HG03025 (cell line): ENCODE measurements at regions not wholly inside any gene's neighbourhood (a gene's known extent, or its start where the extent isn't known, plus 50 kb on each side); places are given as distances from the start of the nearest gene placed in this dataset.
"Not testable (repeated sequence)": the region's sequence is repeated elsewhere in the genome, so short reads cannot be mapped to it uniquely, and the experiment has no call there.

ENCODE experiments used
- ATAC-seq: cut with Tn5 transposase; IDR thresholded peaks from one replicate; pipeline ENCODE4 v1.9.1; 2021; ENCODE audit warnings: mild to moderate bottlenecking, moderate library complexity; ENCODE audit not compliant: unreplicated experiment, low FRiP score

DNA sequence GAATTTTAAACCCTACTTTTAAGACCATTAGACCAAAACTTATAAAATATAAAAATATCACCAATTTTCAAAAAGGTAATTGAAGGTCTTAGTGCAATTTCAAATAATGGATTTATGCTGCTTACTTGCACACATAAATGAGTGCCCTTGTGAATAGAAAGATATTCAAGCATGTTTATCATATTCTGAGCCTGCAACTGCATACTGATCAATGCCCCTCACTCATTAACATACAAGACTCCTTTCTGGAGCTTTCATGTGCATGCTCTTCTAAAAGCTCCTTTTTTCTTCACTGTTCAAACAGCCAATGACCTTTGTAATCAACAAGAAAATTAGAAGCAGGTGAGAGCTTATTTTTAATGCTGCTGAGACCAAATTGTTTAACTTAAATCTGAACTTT lies 1139.3 kb downstream of the HACE1 start:
- no peak for ATAC-seq

DNA sequence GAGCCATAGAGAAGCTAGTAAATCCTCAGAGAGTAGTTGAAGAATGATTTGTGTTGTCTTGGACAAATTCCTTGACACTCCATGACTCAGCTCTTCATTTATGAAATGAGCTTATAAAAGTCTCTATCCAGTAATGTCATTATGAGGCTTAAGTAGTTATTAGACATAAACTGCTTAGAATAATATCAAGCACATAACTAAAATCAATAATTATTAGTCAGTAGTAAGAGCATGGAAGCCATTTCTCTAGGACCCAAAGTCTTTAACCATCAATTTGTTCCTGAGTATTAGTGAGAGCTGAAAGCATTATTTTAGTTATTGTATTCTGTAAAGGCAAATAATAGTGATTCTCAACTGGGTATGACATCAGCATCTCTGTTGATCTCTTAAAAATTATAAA lies 1140.2 kb downstream of the HACE1 start:
- no peak for ATAC-seq

GRCh38 chr6:103715269-103715668 lies 1144.5 kb downstream of the HACE1 start:
- no peak for ATAC-seq

- not testable (repeated sequence) for ATAC-seq
Measured at GRCh38 chr6:103709236-103709635, 1150.5 kb downstream of the HACE1 start.

DNA sequence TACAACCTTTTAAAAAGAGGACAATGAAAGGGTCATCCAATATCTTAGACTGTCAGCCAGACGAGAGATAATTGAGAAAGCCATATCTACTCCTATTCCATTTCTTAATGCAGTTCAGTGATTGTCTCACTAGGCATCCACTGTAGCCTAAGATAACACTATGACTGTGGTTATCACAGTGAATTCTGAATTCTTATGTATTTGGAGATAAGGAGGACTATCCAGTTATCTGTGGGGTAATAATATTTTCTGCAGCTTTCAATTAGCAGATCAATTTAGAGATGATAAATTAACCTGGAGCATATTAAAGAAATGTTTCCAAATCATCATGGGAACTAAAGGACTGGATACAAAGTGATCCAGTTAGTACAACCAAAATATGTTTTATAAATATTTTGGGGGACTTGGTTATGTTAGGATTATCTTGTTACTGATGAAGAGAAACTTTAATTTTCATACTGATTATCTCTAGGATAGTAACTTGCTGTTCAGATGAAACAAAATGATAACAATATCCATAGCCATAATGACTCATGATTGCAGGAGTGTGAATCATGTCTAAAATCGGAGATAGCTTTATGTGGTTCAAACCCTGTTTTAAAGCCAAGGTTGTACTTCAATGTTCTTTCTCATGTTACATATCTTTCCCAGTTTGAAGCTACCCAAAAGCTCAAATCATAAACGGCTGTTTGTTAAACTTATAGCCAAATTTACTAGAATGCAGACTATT lies 1152.0 kb downstream of the HACE1 start:
- no peak for ATAC-seq

DNA sequence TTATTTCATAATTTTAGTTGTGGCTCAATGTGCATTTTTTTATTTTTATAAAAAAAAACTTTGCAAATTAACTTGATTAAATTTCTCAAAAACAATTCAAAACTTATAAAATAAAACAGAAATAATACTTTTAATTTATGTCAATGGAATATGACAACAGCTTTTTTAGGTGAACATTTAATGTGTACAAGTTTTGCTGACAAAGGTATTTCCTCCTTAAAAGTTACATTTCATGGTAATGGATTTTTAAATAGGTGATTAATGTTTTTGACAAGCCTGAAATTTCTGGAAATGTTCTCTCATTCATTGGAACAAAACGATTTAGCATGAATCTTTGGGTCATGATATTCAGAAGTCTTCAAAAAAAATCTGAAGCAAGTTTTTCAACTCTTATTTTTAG lies 1160.0 kb downstream of the HACE1 start:
- ATAC-seq, result no peak

- ATAC-seq, result no peak
Measured at GRCh38 chr6:103687430-103687829, 1172.3 kb downstream of the HACE1 start.

- no peak for ATAC-seq
Measured at GRCh38 chr6:103680116-103680515, 1179.6 kb downstream of the HACE1 start.

GRCh38 chr6:103677290-103677689 lies 1182.4 kb downstream of the HACE1 start:
- no peak for ATAC-seq

DNA sequence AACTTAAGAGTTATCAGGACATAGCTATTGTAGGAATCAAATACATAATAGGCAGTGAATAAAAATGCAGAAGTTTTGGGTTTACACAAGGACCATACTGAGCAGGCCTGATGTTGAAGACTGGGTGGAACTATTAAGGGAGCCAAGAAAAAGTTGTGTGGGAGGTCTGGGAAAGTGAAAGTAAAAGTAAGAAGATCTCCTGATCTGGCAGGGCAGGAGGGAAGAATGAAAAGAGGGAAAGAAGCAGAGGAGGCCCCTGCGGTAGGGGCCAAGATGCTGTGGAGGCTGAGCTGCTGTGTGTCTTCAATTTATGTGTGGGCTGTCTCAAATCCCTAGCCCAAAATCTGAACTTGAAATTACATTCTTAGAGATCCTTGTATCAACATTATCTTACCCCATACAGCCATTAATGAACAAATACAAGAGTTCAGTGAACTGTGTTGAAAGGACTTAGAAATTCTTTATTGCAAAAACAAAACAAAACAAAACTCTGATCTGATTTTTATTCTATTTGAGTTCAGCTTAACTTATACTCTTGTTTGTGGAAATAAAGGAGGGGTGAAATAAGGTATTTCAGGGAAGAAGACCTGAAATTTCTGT lies 1183.8 kb downstream of the HACE1 start:
- no peak for ATAC-seq

GRCh38 chr6:103674790-103675189 lies 1184.9 kb downstream of the HACE1 start:
- ATAC-seq, result no peak

GRCh38 chr6:103672169-103672568 lies 1187.5 kb downstream of the HACE1 start:
- ATAC-seq, result no peak

GRCh38 chr6:103629613-103630012 lies 1230.1 kb downstream of the HACE1 start:
- ATAC-seq, result no peak

GRCh38 chr6:103617642-103618041 lies 1242.1 kb downstream of the HACE1 start:
- ATAC-seq, result no peak

GRCh38 chr6:103587722-103588121 lies 1272.0 kb downstream of the HACE1 start:
- ATAC-seq, result no peak

GRCh38 chr6:103578115-103578514 lies 1281.6 kb downstream of the HACE1 start:
- ATAC-seq, result no peak

- no peak for ATAC-seq
Measured at GRCh38 chr6:103570431-103570830, 1289.3 kb downstream of the HACE1 start.

GRCh38 chr6:103554911-103555310 lies 1304.8 kb downstream of the HACE1 start:
- ATAC-seq, result no peak

GRCh38 chr6:103538381-103538780 lies 1321.3 kb downstream of the HACE1 start:
- no peak for ATAC-seq

DNA sequence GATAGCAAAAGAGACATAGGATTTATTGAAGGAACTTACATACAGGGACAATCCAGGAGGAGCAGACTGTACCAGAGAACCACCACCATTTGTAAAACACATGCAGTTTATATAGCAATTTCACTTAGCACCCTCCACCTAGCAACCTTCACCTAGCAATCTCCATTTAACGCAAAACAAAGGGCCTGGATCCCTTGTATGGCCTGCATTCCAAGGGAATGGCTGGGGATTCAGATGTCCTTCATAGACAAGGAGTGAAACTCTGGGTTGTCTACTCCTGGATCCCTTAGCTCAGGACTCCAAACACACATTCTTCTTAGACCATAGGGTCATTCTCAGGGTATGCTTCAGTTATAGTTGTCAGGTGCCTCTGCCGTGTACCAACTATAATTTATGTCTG lies 1324.9 kb downstream of the HACE1 start:
- no peak for ATAC-seq

DNA sequence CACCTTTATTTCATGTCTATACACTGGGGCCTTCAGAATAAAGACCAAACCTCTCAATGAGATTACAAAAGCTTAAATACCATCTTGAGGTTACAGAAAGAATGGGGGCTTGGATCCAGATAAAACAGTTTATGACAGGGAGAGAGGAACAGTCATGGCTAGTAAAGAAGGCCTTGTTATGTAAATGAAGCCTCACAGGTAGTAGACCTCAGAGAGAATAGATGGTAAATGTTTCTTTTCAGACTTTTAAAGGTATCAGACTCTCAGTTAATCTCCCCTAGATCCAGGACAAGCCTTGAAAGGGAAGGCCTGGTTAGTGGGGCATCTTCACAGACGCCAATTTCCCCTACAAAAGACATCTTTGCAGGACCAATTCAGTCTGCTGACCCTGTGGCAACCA lies 1325.6 kb downstream of the HACE1 start:
- no peak for ATAC-seq

DNA sequence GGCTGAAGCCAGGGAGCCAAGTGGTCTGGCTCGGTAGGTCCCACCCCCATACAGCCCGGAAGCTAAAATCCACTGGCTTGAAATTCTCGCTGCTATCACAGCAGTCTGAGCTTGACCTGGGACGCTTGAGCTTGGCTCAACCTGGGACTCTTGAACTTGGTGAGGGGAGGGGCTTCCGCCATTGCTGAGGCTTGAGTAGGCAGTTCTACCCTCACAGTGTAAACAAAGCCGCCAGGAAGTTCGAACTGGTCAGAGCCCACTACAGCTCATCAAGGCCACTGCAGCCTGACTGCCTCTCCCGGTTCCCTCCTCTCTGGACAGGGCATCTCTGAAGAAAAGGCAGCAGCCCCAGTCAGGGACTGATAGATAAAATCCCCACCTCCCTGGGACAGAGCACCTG lies 1337.7 kb downstream of the HACE1 start:
- no peak for ATAC-seq
